ENCODE measurements at regions not wholly inside any gene's neighbourhood (a gene's known extent, or its start where the extent isn't known, plus 50 kb on each side); places are given as distances from the start of the nearest gene placed in this dataset.

DNA sequence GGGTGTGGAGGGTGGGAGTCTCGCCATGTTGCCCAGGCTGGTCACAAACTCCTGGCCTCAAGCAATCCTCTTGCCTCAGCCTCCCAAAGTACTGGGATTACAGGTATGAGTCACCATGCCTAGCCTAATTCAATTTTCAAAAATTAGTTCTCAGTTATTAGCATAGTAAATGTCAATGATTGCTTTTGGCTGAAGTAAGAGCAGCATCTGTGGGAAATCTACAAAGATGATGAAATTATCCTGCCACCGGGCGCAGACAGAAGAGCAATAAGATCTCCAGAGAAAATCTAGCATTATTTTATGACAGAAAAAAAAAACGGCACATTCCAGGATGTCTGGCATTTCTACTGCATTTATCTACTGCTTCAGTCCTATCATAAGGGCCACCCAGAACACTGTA lies 97.9 kb upstream of the DAAM1 start:
- no peak overlapping the region for H3K4me3 ChIP-seq (ENCODE audit: control insufficient read depth, low read depth, low read length)
- TF ChIP-seq, protein P1, sequence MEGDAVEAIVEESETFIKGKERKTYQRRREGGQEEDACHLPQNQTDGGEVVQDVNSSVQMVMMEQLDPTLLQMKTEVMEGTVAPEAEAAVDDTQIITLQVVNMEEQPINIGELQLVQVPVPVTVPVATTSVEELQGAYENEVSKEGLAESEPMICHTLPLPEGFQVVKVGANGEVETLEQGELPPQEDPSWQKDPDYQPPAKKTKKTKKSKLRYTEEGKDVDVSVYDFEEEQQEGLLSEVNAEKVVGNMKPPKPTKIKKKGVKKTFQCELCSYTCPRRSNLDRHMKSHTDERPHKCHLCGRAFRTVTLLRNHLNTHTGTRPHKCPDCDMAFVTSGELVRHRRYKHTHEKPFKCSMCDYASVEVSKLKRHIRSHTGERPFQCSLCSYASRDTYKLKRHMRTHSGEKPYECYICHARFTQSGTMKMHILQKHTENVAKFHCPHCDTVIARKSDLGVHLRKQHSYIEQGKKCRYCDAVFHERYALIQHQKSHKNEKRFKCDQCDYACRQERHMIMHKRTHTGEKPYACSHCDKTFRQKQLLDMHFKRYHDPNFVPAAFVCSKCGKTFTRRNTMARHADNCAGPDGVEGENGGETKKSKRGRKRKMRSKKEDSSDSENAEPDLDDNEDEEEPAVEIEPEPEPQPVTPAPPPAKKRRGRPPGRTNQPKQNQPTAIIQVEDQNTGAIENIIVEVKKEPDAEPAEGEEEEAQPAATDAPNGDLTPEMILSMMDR (IDR thresholded peaks at IDR 0.05; ENCODE audit: control insufficient read depth, insufficient read depth, low read depth, low read length, missing control alignments): no peak
- no peak for DNase-seq (ENCODE audit: low read depth)

DNA sequence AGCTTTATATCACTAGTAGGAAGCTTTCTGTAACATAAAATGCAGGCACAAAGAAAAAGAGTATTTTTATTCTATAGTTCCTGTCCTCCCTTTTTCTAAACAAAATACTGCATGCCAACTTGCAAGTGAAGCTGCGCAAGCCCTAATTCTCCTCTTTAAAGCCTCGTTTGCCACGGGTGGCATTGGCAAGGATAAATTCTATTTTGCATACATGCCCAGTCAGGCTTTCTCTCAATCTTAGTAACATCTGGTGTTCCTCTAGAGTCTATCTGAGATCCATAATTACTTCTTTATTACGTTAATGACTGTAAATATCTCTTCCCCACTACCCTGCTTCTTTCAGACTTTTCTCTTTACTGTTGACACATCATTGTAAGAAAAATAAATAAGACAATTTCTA lies 97.1 kb upstream of the DAAM1 start:
- TF ChIP-seq, protein P1 (IDR thresholded peaks at IDR 0.05; ENCODE audit: control insufficient read depth, insufficient read depth, low read depth, low read length, missing control alignments): no peak

DNA sequence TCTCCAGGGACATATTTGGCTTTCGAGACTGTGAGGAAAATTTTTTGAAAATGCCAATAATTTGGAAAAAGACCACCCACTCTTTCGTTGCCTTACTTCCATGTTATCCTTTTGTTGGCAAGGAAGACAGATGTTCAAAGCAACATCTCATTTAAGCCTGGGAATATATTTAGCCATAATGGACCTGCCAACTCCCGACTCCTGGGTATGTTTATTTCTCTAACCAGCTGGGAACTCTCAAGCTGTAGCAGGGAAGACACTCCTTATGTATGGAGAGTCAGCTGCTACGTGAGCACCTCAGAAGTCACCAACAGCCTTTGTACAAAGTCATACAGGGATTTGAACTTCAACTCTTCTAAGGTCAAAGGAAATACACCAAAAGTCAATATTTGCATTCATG lies 96.5 kb upstream of the DAAM1 start:
- TF ChIP-seq, protein P1 (IDR thresholded peaks at IDR 0.05; ENCODE audit: control insufficient read depth, insufficient read depth, low read depth, low read length, missing control alignments): no peak
- H3K4me3 ChIP-seq (ENCODE audit: control insufficient read depth, low read depth, low read length): no peak overlapping the region
- DNase-seq (ENCODE audit: low read depth): no peak

More for the DNA sequence above, 97.1 kb upstream of the DAAM1 start:
- H3K4me3 ChIP-seq (ENCODE audit: control insufficient read depth, low read depth, low read length): no peak overlapping the region
- DNase-seq (ENCODE audit: low read depth): no peak

DNA sequence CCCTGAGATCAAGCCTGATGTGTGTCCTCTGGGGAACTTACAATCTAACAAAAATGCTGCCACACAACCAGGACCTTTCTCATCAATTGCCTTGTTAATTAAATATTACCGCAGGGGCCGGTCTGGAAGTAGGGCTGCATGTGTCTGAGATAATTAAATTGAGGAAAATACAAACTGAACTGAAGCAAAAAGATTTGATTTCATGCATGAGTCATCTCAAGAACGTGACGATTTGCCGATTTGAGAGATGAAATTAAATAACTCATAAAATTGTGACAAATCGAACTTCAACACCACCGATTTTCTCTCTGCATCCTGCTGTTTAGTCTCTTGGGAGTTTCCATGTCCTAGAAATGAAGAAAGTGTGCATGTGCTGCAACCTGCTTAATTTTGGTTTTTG lies 94.6 kb upstream of the DAAM1 start:
- TF ChIP-seq, protein P1 (IDR thresholded peaks at IDR 0.05; ENCODE audit: control insufficient read depth, insufficient read depth, low read depth, low read length, missing control alignments): no peak
- no peak for DNase-seq (ENCODE audit: low read depth)
- no peak overlapping the region for H3K4me3 ChIP-seq (ENCODE audit: control insufficient read depth, low read depth, low read length)

DNA sequence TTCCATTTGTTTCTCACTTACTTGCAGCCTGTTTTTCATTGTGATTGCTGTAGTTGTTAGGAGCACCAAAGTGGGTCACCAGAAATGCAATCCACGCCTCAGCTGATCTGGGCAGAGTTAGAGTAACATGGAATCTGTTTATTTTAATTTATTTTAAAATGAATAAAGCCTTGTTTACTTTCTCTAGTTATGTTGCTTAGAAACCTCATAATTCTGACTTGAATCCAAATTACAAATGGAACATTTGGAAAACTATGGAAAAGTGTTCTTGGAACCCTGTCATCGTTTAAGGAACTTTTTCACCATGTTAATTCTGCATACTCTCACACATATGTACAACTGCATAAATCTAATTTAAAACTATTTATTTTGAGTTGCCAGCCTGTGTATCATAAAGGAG lies 92.2 kb upstream of the DAAM1 start:
- H3K4me3 ChIP-seq (ENCODE audit: control insufficient read depth, low read depth, low read length): no peak overlapping the region
- no peak for DNase-seq (ENCODE audit: low read depth)
- TF ChIP-seq, protein P1 (IDR thresholded peaks at IDR 0.05; ENCODE audit: control insufficient read depth, insufficient read depth, low read depth, low read length, missing control alignments): no peak

DNA sequence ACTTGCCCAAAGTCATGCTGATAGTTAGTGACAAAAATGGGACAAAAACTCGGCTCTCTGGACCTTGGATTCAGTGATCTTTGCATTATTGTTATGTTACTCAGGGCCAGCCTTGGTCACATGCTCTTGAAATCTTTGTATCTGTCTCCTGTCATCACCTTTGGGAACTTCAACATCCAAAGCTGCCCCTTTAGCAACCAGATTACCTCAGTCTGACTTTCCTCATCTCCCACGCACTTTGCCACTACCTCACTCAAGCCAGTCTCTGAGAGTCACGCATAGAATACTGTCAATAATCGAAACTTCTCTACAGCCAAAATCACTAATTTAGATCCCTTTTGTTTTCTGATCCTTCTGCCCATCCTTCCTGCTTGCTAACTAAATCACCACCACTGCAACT lies 90.8 kb upstream of the DAAM1 start:
- DNase-seq (ENCODE audit: low read depth): no peak
- TF ChIP-seq, protein P1 (IDR thresholded peaks at IDR 0.05; ENCODE audit: control insufficient read depth, insufficient read depth, low read depth, low read length, missing control alignments): no peak
- no peak overlapping the region for H3K4me3 ChIP-seq (ENCODE audit: control insufficient read depth, low read depth, low read length)

DNA sequence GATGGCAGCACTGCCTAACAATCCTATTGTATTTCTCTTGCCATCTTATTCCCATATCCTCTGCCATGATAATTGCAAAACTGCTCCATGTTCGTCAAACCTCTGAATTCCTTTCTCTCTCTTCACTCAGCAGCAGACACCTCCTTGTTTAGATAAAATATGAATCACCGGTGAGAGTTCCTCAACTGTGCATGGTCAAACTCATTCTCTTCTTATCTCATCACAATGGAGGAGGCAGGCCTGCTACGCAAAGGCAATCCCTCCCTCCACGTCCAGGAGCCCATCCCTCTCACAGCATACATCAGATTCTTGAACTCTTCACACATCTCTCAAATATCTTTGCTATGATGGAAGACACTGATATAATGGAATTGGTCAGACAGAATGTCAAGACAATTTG lies 90.1 kb upstream of the DAAM1 start:
- no peak overlapping the region for H3K4me3 ChIP-seq (ENCODE audit: control insufficient read depth, low read depth, low read length)
- TF ChIP-seq, protein P1 (IDR thresholded peaks at IDR 0.05; ENCODE audit: control insufficient read depth, insufficient read depth, low read depth, low read length, missing control alignments): no peak
- DNase-seq (ENCODE audit: low read depth): peak; percentile 79
